Kasumi-1 (cell line): ENCODE measurements at regions not wholly inside any gene's neighbourhood (a gene's known extent, or its start where the extent isn't known, plus 50 kb on each side); places are given as distances from the start of the nearest gene placed in this dataset.
"Not testable (repeated sequence)": the region's sequence is repeated elsewhere in the genome, so short reads cannot be mapped to it uniquely, and the experiment has no call there.

Experiments
- DNase-seq, 2 experiments: peaks; one replicate each; lab custom pipeline; 2025; lab: John Stamatoyannopoulos, UW

DNA sequence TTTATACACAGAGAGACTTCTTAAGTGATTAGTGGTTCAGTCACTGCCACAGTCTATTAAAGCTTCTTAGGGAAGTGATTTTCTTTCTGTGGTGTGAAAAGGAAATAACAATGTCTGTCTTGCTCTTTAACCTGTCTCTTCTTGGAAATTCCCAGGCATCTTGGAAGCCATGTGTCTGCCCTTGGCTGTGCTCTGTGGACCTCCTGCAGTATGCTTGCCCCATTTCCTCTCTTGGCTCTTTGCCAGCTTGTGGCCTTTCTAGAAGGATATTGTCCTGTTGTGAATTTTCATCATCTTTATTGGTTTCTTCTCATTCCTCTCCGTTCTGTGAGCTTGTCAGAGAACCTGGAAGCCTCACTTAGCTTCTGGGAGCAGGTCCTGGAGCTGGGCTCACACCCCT lies 338.4 kb upstream of the C2CD4B start:
- DNase-seq = no peak

DNA sequence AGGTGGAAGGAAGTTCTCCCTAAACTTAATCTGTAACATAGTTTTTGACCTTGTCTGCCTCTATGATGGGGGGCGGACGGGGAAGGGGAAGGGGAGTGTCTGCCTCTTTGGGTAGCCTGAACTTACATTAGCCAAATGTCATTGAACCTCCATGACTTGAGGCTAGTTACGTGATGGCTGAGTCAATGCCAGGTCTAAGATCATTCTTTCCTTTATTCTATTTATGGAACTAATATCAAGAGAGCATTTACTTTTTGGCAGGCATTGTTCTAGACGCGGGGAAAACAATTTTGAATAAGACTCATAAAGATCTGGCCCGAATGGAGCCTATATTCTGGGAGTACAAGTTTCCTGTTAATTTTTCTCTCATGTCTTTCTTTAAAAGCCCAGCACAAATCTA lies 340.7 kb upstream of the C2CD4B start:
- DNase-seq = no peak

- no peak for DNase-seq
Observed at GRCh38 chr15:62506217-62506805, 341.2 kb upstream of the C2CD4B start.

DNA sequence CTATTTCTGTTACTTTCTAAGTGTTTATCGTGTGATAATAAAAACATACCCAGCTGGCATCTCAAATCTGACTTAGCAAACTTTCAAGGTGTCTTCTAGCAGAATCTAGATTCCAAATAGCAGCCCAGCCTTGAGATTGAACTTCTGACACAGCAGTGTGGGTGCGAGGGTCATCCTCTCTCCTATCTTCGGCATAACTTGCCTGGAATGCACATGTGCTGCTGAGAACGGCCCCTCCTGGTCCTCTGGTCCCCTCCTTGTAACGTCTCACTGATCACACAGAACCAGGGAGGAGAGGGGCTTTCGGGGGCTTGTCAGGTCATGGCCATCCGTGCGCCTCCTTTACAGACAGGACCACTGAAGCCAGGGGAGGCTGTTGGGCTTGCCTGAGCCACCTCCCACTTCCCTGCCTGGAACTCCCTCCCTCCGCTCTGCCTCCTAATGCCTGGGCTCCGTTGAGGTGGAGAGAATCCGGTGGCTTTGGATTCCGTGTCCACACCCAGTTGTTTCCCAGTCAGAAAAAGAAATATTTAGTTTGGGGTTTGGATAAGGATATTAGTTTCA lies 344.4 kb upstream of the C2CD4B start:
- no peak for DNase-seq

DNA sequence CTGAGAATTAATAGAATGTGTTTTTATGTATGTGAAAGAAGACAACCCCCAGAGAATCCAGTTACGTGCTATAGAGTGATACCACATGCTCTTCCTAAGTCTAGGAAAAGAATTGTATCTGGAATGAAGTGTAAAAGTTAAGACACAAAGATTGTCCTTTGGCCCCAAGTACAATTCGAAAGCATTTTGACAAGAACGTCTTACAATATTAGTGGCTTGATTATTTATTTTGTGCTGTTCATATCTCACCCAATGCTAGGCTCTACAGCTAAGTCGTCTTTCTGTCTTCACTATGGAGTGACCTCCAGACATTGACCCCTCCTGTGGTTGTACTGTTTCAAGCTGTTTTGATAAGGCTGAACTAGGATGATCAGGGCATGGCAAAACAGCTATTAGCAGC lies 345.7 kb upstream of the C2CD4B start:
- DNase-seq = no peak

DNA sequence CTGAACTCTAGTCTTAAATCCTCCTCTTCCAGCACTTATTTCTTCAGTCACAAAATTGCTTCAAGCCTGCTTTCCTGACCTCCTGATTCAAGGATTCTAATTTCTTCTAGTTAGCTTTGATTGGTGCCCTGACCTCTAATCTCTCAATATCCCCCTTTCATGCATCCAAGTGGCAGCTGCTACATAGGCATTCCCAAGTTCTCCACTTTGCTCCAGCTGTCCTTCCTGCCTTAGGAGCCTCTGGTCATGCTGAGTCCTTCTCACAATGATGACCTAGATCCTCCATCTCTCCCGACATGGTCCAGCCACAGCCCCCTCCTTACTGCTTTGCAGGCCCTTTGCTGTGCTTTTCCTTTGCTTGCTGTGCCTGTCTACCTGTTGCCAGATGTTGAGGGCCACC lies 347.8 kb upstream of the C2CD4B start:
- DNase-seq = no peak

DNA sequence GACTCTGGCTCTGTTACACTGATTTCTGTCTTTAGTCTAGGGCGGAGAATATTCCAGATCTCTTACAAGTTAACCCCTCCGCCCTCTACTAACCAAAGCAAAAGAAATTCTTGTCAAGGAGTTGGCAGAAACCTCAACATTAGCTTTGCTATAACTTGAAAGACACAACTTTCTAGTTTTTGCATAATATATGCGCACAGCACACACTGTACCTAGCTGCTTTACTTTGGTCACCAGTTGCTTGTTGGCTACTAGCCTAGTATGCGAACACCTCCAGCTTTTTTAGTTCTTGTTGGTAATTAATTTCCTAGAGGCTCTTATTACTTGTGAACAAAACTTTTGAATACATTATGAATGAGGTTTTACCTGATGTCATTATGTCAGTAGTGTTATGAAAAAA lies 348.8 kb upstream of the C2CD4B start:
- no peak for DNase-seq

GRCh38 chr15:62515696-62516395 lies 350.8 kb upstream of the C2CD4B start:
- no peak for DNase-seq

- DNase-seq = no peak
Observed at GRCh38 chr15:62517541-62517940, 352.5 kb upstream of the C2CD4B start.

DNA sequence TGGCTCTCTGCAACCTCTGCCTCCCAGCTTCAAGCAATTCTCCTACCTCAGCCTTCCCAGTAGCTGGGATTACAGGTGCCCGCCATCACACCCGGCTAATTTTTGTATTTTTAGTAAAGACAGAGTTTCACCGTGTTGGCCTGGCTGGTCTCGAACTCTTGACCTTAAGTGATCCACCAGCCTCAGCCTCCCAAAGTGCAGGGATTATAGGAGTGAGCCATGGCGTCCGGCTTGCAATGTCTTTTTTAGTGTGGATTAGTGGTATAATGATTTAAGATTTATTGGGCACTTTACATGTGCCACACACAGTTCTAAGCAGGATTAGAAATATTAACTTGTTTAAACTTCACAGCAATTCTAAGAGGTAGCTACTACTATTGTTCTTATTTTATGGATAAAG lies 353.6 kb upstream of the C2CD4B start:
- DNase-seq = not testable (repeated sequence)

DNA sequence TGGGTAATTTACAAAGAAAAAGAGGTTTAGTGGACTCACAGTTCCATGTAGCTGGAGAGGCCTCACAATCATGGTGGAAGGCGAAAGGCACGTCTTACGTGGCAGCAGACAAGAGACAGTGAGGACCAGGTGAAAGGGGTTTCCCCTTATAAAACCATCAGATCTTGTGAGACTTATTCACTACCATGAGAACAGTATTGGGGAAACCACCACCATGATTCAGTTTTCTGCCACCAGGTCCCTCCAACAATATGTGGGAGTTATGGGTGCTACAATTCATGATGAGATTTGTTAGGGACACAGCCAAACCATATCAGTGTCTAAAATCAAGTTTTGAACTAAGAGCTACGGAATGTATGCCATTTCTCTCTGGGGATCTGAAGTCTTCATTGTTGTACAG lies 354.8 kb upstream of the C2CD4B start:
- no peak for DNase-seq

- DNase-seq = no peak
Observed at GRCh38 chr15:62520887-62521286, 355.8 kb upstream of the C2CD4B start.

- no peak for DNase-seq
Observed at GRCh38 chr15:62521396-62521795, 356.3 kb upstream of the C2CD4B start.

GRCh38 chr15:62524848-62525247 lies 359.8 kb upstream of the C2CD4B start:
- no peak for DNase-seq

GRCh38 chr15:62527387-62527786 lies 362.3 kb upstream of the C2CD4B start:
- no peak for DNase-seq

DNA sequence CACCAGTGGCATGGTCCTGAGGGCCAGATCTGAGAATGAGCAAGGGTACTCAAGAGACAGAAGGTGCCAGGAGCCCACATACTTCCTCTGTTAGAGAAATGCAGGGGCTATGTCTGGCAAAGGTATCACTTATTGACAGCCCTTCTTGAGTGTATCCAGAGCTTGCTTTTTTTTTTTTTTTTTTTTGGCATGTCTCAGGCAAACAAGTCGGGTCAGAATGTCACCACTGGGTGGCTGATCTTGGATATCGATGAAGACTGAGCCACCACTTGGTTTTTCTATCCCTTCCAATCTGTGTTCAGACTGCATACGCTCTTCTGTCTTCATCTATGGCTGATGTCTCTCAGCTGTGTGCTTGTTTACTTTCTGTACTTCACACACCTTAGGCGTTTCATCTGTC lies 363.4 kb upstream of the C2CD4B start:
- DNase-seq = no peak

DNA sequence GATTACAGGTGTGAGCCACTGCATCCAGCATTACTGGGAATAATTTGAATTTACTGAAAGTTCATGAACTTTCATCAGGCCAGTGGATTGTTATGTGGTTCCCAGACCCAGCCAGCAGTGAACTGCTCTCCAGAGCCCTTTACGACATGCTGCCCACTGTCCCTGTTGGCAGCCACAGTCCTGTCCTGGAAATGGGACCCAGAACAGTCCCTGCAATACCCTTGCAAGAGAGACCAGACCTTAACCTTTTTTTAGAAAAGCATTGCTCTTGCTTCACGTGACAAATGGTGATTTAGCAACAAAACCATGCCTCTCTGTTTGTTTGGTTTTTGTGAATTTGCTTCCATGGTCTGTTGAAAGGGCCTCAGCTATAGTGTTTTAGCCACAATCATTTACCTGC lies 367.3 kb upstream of the C2CD4B start:
- DNase-seq = no peak

- no peak for DNase-seq
Observed at GRCh38 chr15:62533687-62534086, 368.6 kb upstream of the C2CD4B start.

- no peak for DNase-seq
Observed at GRCh38 chr15:62534996-62535395, 369.9 kb upstream of the C2CD4B start.

- no peak for DNase-seq
Observed at GRCh38 chr15:62539236-62539635, 374.2 kb upstream of the C2CD4B start.

- DNase-seq = no peak
Observed at GRCh38 chr15:62541250-62541649, 376.2 kb upstream of the C2CD4B start.

DNA sequence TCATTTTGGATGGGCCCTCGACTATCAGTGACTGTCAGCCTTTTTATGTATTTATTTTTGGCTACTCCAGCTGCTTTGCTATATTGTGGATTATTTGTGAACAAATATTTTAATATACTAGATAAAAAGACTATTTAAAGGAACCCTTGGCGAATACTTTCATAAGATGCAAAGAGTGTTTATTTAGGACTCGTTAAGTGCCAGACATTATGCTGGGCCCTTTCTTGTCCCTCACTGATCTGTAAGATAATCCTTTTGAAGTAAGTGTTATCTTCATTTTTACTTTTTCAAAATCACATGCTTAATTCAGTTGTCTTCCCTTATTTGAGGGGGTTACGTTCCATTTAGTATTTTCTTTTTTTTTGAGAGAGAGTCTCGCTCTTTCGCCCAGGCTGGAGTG lies 376.8 kb upstream of the C2CD4B start:
- no peak for DNase-seq

- no peak for DNase-seq
Observed at GRCh38 chr15:62544446-62544845, 379.4 kb upstream of the C2CD4B start.
